GM12878 (cell line): ENCODE measurements at regions not wholly inside any gene's neighbourhood (a gene's known extent, or its start where the extent isn't known, plus 50 kb on each side); places are given as distances from the start of the nearest gene placed in this dataset.
"Not testable (repeated sequence)": the region's sequence is repeated elsewhere in the genome, so short reads cannot be mapped to it uniquely, and the experiment has no call there.

Experiments used
- ATAC-seq: fragments of 200-7000 bp; cut with Tn5 transposase; 3 replicates; pipeline ENCODE4 v1.9.1; 2020; ENCODE audit warnings: mild to moderate bottlenecking, moderate library complexity
- BruUV-seq: library from RNA; stranded (reverse); fragments of 400-500 nt; replicated peaks from 2 replicates; lab custom pipeline; 2021; lab: Mats Ljungman, UMichigan
- CTCF ChIA-PET: fragments of 300-600 bp; sonication (Branson Sonifier 250); formaldehyde crosslinking; extraction: SDS; loops from one replicate; lab custom pipeline; 2021; ENCODE audit warnings: inconsistent platforms; lab: Yijun Ruan, JAX
- POLR2A ChIA-PET: fragments of 350-600 bp; formaldehyde crosslinking; extraction: SDS; loops from one replicate; lab custom pipeline; 2021; ENCODE audit warnings: inconsistent platforms; lab: Charles Lee
- RAD21 ChIA-PET: fragments of 300-600 bp; sonication (Branson Sonifier 250); formaldehyde crosslinking; loops from one replicate; lab custom pipeline; 2023; ENCODE audit warnings: antibody characterized with exemption; ENCODE audit not compliant: unreplicated experiment; lab: Charles Lee
- SMC1A ChIA-PET: fragments of 300-600 bp; sonication (Branson Sonifier 250); formaldehyde crosslinking; loops from one replicate; lab custom pipeline; 2023; ENCODE audit not compliant: unreplicated experiment, uncharacterized antibody; lab: Charles Lee
- DNase-seq: peaks from one replicate; pipeline ENCODE4 v3.0.0-alpha.2; 2011; ENCODE audit warnings: low read depth, low spot score
- FAIRE-seq: peaks from 3 replicates; lab custom pipeline; 2011; peaks lifted over from hg19 to GRCh38; lab: Jason Lieb, UNC
- H2AFZ ChIP-seq: 2 replicates; pipeline ENCODE4 v1.6.0; 2011; ENCODE audit warnings: low read depth, low read length, control low read depth; ENCODE audit not compliant: control insufficient read depth
- H3K27ac ChIP-seq: 2 replicates; pipeline ENCODE4 v1.5.1; 2011; ENCODE audit warnings: control low read depth; ENCODE audit not compliant: control insufficient read depth, insufficient read depth
- H3K27me3 ChIP-seq, 2 experiments: replicated peaks in 1 of 2; 2 replicates each; pipeline versions ENCODE4 v1.6.0 to v1.6.1; 2011; ENCODE audit warnings: low read length in 1 of 2; ENCODE audit not compliant: control insufficient read depth in 2 of 2, insufficient read depth in 2 of 2
- H3K36me3 ChIP-seq, 2 experiments: 2 replicates each; pipeline ENCODE4 v1.5.1; 2011; ENCODE audit warnings: low read length in 1 of 2; ENCODE audit not compliant: control insufficient read depth in 2 of 2, insufficient read depth in 2 of 2
- H3K4me1 ChIP-seq: 2 replicates; pipeline ENCODE4 v1.6.1; 2011; ENCODE audit warnings: mild to moderate bottlenecking, low read length, moderate library complexity, mixed read lengths; ENCODE audit not compliant: control insufficient read depth, insufficient read depth
- H3K4me2 ChIP-seq: 2 replicates; pipeline ENCODE4 v1.6.0; 2011; ENCODE audit warnings: control low read depth; ENCODE audit not compliant: control insufficient read depth, insufficient read depth
- H3K4me3 ChIP-seq: fragments of 200-600 bp; sonication (generic); 2 replicates; pipeline ENCODE4 v1.5.1; 2016
- H3K79me2 ChIP-seq: 2 replicates; pipeline ENCODE4 v1.6.0; 2011; ENCODE audit warnings: low read length; ENCODE audit not compliant: control insufficient read depth, insufficient read depth
- H3K9ac ChIP-seq: 2 replicates; pipeline ENCODE4 v1.8.0; 2011; ENCODE audit warnings: low read length, control low read depth, mixed read lengths; ENCODE audit not compliant: control insufficient read depth, insufficient read depth
- H3K9me3 ChIP-seq: replicated peaks from 3 replicates; pipeline ENCODE4 v1.5.1; 2011; ENCODE audit warnings: mild to moderate bottlenecking, low read length; ENCODE audit not compliant: control insufficient read depth, insufficient read depth
- H4K20me1 ChIP-seq: 2 replicates; pipeline ENCODE4 v1.6.0; 2011; ENCODE audit not compliant: control insufficient read depth, insufficient read depth
- ATF3 ChIP-seq: IDR thresholded peaks from 2 replicates; pipeline ENCODE4 v1.6.1; 2011; ENCODE audit warnings: low read depth, mild to moderate bottlenecking, low read length, moderate library complexity, borderline replicate concordance; ENCODE audit errors: extremely low read depth
- E2F4 ChIP-seq: IDR thresholded peaks from 2 replicates; pipeline ENCODE4 v1.6.1; 2012; ENCODE audit warnings: low read depth, low read length, improper control_type of control experiment
- IRF3 ChIP-seq: fragments of 450-650 bp; IDR thresholded peaks from 2 replicates; pipeline ENCODE4 v1.6.1; 2014; ENCODE audit warnings: mild to moderate bottlenecking
- JUNB ChIP-seq: IDR thresholded peaks from 2 replicates; pipeline ENCODE4 v1.6.1; 2016; ENCODE audit warnings: antibody characterized with exemption, mild to moderate bottlenecking
- KDM1A ChIP-seq: fragments of 200-600 bp; sonication (generic); IDR thresholded peaks from 2 replicates; pipeline ENCODE4 v1.6.1; 2016; ENCODE audit warnings: borderline replicate concordance
- WRNIP1 ChIP-seq: IDR thresholded peaks from 2 replicates; pipeline ENCODE4 v1.6.1; 2011; ENCODE audit warnings: low read depth, low read length, improper control_type of control experiment, borderline replicate concordance
- YBX1 ChIP-seq: fragments of 450-650 bp; IDR thresholded peaks from 2 replicates; pipeline ENCODE4 v1.6.1; 2016; ENCODE audit warnings: antibody characterized with exemption
- ZBED1 ChIP-seq: IDR thresholded peaks from 2 replicates; pipeline ENCODE4 v1.6.1; 2016; ENCODE audit warnings: borderline replicate concordance
- ZNF24 ChIP-seq: fragments of 450-650 bp; IDR thresholded peaks from 2 replicates; pipeline ENCODE4 v1.6.1; 2017; ENCODE audit warnings: antibody characterized with exemption, mild to moderate bottlenecking
- WGBS: methylation state at CpG from one replicate; pipeline ENCODE4 v1.1.6; 2016; ENCODE audit warnings: low lambda C conversion rate; ENCODE audit not compliant: insufficient replicate concordance, insufficient coverage; ENCODE audit errors: missing lambda C conversion rate; 5-methylcytosine and 5-hydroxymethylcytosine counted together
- in situ Hi-C: fragments of 300-500 bp; cut with MboI; formaldehyde crosslinking; loops from 9 replicates; pipeline ENCODE4 v1.14.3; 2018; ENCODE audit warnings: mixed read lengths
- intact Hi-C: fragments of 100-400 bp; cut with micrococcal nuclease; formaldehyde crosslinking; loops from one replicate; pipeline ENCODE4 v1.14.2; 2022; ENCODE audit not compliant: unreplicated experiment

GRCh38 chr10:63681993-63682697, 160.9 kb downstream of the REEP3 start (continued):
- TF ChIP-seq E2F4 (no peak), ZBED1 (0 out of 2 replicates have a peak, but pooled peaks have one; percentile 24), ZNF24 (no peak), ATF3 (no peak), KDM1A (no peak), WRNIP1 (no peak), IRF3 (no peak), JUNB (0 out of 2 replicates have a peak, but pooled peaks have one; percentile 17), YBX1 (no peak)

- H4K20me1 ChIP-seq, H2AFZ ChIP-seq, H3K27me3 ChIP-seq, H3K79me2 ChIP-seq, H3K4me2 ChIP-seq, intact Hi-C loops, H3K9me3 ChIP-seq, ATAC-seq, in situ Hi-C loops, H3K9ac ChIP-seq, DNase-seq, H3K4me1 ChIP-seq, BruUV-seq, H3K36me3 ChIP-seq, FAIRE-seq, H3K27ac ChIP-seq, H3K4me3 ChIP-seq: not testable (repeated sequence)
- TF ChIP-seq JUNB, result 0 out of 2 replicates have a peak, but pooled peaks have one; percentile 3
- POLR2A ChIA-PET, result interaction anchor here (0.6 kb wide), 1 partner anchor 12 kb away, joined by 3 read pairs; no protein-coding TSS in a partner anchor
- SMC1A ChIA-PET, result interaction anchor here (0.6 to 1.3 kb wide), 2 partner anchors 37 to 42 kb away, joined by 3 read pairs; no protein-coding TSS in a partner anchor
- CTCF ChIA-PET, result interaction anchor here (0.6 to 1.6 kb wide), 2 partner anchors 36 to 576 kb away, joined by 3 read pairs; no protein-coding TSS in a partner anchor
- RAD21 ChIA-PET, result interaction anchor here (0.7 kb wide), 1 partner anchor 546 kb away, joined by 3 read pairs; no protein-coding TSS in a partner anchor
- 78% methylated on average over 3 of the region's 3 CpGs for WGBS
These were observed 161.5 kb downstream of the REEP3 start for GRCh38 chr10:63682698-63683052.
